ENCODE measurements at regions not wholly inside any gene's neighbourhood (a gene's known extent, or its start where the extent isn't known, plus 50 kb on each side); places are given as distances from the start of the nearest gene placed in this dataset.

DNA sequence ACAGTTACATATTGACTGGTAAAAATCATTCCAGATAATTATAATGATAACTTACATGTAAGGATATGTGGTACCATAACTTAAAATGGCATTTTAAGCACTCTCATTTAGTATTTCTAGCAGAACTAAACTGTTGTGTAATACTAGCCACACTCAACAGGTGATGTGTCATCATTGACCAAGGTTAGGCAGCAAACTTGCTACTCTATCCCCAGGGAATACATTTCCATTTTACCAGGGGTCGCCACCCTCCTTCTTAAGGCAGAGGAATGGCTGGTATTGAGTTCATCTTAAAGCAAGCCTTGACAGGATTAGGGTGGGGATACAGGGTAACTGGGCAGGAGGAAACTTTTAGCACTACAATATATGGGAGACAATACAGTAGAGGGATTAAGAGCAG lies 259.8 kb upstream of the CAMK1G start:
- TF ChIP-seq, protein P1, sequence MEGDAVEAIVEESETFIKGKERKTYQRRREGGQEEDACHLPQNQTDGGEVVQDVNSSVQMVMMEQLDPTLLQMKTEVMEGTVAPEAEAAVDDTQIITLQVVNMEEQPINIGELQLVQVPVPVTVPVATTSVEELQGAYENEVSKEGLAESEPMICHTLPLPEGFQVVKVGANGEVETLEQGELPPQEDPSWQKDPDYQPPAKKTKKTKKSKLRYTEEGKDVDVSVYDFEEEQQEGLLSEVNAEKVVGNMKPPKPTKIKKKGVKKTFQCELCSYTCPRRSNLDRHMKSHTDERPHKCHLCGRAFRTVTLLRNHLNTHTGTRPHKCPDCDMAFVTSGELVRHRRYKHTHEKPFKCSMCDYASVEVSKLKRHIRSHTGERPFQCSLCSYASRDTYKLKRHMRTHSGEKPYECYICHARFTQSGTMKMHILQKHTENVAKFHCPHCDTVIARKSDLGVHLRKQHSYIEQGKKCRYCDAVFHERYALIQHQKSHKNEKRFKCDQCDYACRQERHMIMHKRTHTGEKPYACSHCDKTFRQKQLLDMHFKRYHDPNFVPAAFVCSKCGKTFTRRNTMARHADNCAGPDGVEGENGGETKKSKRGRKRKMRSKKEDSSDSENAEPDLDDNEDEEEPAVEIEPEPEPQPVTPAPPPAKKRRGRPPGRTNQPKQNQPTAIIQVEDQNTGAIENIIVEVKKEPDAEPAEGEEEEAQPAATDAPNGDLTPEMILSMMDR (tag by site-specific recombination; IDR thresholded peaks at IDR 0.05), result no peak
- TF ChIP-seq GLI4 (tag by site-specific recombination; IDR thresholded peaks at IDR 0.05), result no peak
- no peak for TF ChIP-seq ZNF585B (tag by site-specific recombination; IDR thresholded peaks at IDR 0.05)
- no peak for TF ChIP-seq YY1 (tag by site-specific recombination; IDR thresholded peaks at IDR 0.05)
- TF ChIP-seq, protein P2, sequence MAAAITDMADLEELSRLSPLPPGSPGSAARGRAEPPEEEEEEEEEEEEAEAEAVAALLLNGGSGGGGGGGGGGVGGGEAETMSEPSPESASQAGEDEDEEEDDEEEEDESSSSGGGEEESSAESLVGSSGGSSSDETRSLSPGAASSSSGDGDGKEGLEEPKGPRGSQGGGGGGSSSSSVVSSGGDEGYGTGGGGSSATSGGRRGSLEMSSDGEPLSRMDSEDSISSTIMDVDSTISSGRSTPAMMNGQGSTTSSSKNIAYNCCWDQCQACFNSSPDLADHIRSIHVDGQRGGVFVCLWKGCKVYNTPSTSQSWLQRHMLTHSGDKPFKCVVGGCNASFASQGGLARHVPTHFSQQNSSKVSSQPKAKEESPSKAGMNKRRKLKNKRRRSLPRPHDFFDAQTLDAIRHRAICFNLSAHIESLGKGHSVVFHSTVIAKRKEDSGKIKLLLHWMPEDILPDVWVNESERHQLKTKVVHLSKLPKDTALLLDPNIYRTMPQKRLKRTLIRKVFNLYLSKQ (tag by site-specific recombination; IDR thresholded peaks at IDR 0.05; ENCODE audit: borderline replicate concordance), result no peak
- no peak for TF ChIP-seq PRDM1 (tag by site-specific recombination; IDR thresholded peaks at IDR 0.05)
- TF ChIP-seq ZBTB7A (tag by site-specific recombination; IDR thresholded peaks at IDR 0.05; ENCODE audit: low read depth), result no peak
- TF ChIP-seq, protein P3, sequence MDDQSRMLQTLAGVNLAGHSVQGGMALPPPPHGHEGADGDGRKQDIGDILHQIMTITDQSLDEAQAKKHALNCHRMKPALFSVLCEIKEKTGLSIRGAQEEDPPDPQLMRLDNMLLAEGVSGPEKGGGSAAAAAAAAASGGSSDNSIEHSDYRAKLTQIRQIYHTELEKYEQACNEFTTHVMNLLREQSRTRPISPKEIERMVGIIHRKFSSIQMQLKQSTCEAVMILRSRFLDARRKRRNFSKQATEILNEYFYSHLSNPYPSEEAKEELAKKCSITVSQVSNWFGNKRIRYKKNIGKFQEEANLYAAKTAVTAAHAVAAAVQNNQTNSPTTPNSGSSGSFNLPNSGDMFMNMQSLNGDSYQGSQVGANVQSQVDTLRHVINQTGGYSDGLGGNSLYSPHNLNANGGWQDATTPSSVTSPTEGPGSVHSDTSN (CRISPR knock-in tag; IDR thresholded peaks at IDR 0.05), result no peak
- TF ChIP-seq, protein P4, sequence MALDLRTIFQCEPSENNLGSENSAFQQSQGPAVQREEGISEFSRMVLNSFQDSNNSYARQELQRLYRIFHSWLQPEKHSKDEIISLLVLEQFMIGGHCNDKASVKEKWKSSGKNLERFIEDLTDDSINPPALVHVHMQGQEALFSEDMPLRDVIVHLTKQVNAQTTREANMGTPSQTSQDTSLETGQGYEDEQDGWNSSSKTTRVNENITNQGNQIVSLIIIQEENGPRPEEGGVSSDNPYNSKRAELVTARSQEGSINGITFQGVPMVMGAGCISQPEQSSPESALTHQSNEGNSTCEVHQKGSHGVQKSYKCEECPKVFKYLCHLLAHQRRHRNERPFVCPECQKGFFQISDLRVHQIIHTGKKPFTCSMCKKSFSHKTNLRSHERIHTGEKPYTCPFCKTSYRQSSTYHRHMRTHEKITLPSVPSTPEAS (tag by site-specific recombination; IDR thresholded peaks at IDR 0.05), result no peak
- no peak for TF ChIP-seq ZFP41 (tag by site-specific recombination; IDR thresholded peaks at IDR 0.05; ENCODE audit: borderline replicate concordance)
- TF ChIP-seq ZNF600 (tag by site-specific recombination; IDR thresholded peaks at IDR 0.05), result no peak
- TF ChIP-seq ZNF423 (tag by site-specific recombination; IDR thresholded peaks at IDR 0.05), result no peak
- TF ChIP-seq ZNF274 (IDR thresholded peaks at IDR 0.05; ENCODE audit: low read length), result no peak
- TF ChIP-seq ZNF274 (tag by site-specific recombination; IDR thresholded peaks at IDR 0.05; ENCODE audit: borderline replicate concordance), result no peak
